ENCODE measurements at regions not wholly inside any gene's neighbourhood (a gene's known extent, or its start where the extent isn't known, plus 50 kb on each side); places are given as distances from the start of the nearest gene placed in this dataset.

DNA sequence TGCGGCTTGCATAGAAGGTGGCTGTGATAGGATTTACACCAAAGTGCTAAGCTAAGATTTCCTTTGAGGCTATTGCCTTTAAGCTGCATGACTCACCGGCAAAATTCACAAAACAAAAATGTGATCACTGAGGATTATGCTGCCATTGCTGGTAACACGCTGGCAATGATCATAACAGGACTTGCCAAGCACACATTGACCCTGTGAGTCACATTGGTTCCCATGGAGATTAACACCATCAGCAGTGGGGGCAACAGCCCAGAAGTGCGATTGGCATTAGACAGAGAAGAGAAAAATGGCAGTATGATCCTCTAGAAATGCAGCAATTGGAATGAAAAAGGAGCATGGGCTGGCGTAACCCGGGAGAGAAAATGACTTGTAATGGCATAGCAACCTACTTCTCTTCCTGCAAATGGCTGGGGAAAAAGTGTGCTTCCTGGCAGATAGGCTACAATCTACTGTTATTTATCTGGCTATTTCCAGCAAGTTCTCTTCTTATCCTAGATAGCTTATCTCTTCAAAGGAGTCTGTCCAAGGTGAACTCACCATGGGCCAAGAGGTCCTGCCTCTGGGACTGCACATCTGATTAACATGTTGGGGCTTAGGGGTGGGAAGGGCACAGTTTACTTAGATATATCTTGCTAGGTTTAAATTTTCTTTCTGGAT lies 314.2 kb upstream of the IGFBP7 start:
- TF ChIP-seq, protein P1, sequence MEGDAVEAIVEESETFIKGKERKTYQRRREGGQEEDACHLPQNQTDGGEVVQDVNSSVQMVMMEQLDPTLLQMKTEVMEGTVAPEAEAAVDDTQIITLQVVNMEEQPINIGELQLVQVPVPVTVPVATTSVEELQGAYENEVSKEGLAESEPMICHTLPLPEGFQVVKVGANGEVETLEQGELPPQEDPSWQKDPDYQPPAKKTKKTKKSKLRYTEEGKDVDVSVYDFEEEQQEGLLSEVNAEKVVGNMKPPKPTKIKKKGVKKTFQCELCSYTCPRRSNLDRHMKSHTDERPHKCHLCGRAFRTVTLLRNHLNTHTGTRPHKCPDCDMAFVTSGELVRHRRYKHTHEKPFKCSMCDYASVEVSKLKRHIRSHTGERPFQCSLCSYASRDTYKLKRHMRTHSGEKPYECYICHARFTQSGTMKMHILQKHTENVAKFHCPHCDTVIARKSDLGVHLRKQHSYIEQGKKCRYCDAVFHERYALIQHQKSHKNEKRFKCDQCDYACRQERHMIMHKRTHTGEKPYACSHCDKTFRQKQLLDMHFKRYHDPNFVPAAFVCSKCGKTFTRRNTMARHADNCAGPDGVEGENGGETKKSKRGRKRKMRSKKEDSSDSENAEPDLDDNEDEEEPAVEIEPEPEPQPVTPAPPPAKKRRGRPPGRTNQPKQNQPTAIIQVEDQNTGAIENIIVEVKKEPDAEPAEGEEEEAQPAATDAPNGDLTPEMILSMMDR (IDR thresholded peaks at IDR 0.05): no peak
- TF ChIP-seq POLR2A (IDR thresholded peaks at IDR 0.05): no peak
- no peak for TF ChIP-seq POLR2AphosphoS5 (IDR thresholded peaks at IDR 0.05)
